GM18909 (cell line): ENCODE measurements at regions not wholly inside any gene's neighbourhood (a gene's known extent, or its start where the extent isn't known, plus 50 kb on each side); places are given as distances from the start of the nearest gene placed in this dataset.
"Not testable (repeated sequence)": the region's sequence is repeated elsewhere in the genome, so short reads cannot be mapped to it uniquely, and the experiment has no call there.

Experiments
- ATAC-seq: cut with Tn5 transposase; IDR thresholded peaks from one replicate; pipeline ENCODE4 v1.9.1; 2021; ENCODE audit warnings: mild to moderate bottlenecking; ENCODE audit not compliant: unreplicated experiment, poor library complexity

DNA sequence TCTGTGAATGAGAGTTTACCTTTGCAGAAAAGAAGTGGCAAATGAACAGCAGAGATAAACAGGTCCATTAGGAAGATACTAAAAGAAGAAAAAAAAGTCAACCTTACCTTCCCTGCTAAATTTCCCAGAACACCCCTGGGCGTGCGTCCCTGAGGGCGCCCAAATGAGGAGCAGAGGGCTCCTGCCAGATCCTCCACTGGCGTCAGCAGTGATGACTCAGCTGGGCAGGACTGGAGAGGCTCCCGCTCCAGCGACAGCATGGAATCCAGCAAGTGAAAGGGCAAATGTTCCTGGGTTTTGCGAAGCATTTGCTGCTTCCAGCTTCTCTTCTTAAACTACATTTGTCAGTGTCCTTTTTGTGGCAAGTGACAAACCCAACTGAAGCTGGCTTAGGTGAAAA, 314.4 kb downstream of the ADGRD1 start:
- not testable (repeated sequence) for ATAC-seq

DNA sequence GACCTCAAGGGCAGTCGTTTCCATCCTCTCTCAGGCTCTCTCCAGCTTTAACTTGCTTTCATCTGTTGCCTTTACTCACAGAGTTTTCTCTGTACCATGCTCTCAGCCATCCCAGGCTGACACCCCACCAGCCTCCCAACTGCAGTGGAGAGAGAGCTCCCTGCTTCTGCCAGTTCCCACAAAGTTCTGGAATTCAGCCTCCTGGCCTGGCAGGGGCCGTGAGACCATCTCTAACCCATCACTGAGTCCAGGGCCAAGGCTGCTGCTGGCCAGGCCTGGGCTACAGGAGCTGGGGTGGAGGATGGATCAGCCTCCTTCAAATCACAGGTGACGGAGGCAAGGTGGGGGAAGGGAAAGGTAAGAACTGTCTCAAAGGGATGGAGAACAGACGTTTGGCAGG, 314.9 kb downstream of the ADGRD1 start:
- not testable (repeated sequence) for ATAC-seq

GRCh38 chr12:131269551-131269950, 315.8 kb downstream of the ADGRD1 start:
- ATAC-seq: no peak

DNA sequence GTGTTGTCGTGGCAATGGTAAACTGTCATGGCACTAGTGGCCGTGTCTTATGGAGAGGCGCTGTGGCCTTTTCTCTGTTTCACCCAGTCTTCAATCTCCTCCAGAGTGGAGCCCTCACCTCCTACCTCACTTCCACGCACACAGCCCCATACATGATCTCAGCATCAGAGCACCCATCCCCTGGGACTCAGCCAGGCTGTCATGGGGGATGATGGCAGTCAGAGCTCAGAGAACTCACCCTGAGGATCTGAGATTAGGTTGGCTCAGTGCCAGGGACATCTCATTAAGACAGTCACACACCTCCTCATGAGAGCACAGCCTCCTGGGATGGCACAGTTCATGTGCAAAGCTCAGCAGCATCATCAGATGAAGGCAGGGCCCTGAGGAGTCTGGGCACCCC, 316.3 kb downstream of the ADGRD1 start:
- not testable (repeated sequence) for ATAC-seq

- ATAC-seq: no peak
These were observed 318.0 kb downstream of the ADGRD1 start for GRCh38 chr12:131271724-131272123.

- ATAC-seq: not testable (repeated sequence)
These were observed 318.6 kb downstream of the ADGRD1 start for GRCh38 chr12:131272283-131272814.

DNA sequence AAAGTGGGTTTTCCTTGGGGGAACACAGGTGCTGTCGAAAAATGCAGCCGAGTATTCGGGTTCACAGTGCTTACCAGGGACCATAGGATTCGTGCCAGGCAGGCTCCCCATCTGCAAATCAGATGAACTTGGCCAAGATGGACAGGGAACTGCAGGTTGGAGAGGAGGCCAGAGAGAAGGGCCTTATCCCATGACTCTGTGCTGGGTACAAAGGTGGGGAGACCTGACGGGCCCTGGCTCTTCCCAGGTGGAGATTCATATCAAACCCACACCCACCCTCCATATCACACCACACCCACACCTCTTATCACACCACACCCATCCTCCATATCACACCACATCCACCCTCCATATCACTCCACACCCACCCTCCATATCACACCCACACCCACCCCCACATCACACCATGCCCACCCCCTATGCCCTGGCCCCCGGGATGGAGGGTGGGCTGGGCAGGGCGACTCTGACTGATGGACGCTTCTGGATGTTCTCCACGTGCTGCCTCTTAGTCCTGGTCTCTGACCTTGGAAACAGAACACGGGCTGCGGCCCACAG, 319.7 kb downstream of the ADGRD1 start:
- no peak for ATAC-seq

- ATAC-seq: no peak
These were observed 320.4 kb downstream of the ADGRD1 start for GRCh38 chr12:131274061-131274460.

- ATAC-seq: no peak
These were observed 321.2 kb downstream of the ADGRD1 start for GRCh38 chr12:131274906-131275305.

- ATAC-seq: no peak
These were observed 322.1 kb downstream of the ADGRD1 start for GRCh38 chr12:131275824-131276223.

DNA sequence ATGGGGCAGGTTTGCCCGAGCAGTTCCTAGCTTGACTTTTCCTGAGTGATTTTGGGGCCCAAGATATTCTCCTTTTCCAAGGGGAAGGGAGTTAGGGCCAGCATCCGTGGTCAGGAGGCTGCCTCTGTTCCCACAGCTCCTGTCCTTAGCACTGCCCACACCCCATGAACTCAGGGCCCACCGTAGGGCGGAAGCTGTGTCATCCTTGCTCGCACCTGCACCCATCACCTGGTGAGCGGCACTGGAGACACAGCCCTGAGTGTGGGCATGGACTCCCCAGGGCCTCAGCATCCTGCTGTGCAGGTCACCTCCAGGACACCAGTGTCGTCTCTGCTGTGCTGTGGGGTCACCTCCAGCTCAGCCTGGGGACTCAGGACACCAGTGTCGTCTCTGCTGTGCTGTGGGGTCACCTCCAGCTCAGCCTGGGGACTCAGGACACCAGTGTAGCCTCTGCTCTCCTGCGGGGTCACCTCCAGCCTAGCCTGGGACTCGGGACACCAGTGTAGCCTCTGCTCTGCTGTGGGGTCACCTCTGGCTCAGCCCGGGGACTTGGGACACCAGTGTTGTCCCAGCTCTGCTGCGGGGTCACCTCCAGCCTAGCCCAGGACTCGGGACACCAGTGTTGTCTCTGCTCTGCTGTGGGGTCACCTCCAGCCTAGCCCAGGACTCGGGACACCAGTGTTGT, 322.9 kb downstream of the ADGRD1 start:
- no peak for ATAC-seq

- ATAC-seq: not testable (repeated sequence)
These were observed 323.7 kb downstream of the ADGRD1 start for GRCh38 chr12:131277186-131278091.

DNA sequence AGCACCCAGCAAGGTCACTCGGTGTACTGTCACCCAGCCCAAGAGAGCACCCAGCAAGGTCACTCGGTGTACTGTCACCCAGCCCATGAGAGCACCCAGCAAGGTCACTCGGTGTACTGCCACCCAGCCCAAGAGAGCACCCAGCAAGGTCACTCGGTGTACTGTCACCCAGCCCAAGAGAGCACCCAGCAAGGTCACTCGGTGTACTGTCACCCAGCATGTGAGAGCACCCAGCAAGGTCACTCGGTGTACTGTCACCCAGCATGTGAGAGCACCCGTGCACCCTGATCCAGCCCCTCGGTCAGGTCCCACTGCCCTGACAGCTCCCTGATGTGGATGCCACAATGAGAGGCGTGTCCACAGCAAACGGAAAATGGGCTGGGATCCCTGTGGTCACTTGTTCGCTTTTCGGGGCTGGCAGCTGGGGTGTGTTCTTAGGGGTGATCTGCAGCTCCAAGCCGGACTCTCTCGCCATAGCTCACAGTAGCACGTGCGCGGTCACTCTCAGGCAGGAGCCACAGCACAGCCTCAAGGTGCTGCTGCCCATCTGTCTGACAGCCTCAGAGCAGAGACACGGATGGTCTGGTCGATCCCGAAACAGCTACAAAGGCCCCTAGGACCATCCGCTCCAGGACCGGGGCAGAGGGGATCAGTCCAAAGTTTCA, 324.9 kb downstream of the ADGRD1 start:
- ATAC-seq: not testable (repeated sequence)

DNA sequence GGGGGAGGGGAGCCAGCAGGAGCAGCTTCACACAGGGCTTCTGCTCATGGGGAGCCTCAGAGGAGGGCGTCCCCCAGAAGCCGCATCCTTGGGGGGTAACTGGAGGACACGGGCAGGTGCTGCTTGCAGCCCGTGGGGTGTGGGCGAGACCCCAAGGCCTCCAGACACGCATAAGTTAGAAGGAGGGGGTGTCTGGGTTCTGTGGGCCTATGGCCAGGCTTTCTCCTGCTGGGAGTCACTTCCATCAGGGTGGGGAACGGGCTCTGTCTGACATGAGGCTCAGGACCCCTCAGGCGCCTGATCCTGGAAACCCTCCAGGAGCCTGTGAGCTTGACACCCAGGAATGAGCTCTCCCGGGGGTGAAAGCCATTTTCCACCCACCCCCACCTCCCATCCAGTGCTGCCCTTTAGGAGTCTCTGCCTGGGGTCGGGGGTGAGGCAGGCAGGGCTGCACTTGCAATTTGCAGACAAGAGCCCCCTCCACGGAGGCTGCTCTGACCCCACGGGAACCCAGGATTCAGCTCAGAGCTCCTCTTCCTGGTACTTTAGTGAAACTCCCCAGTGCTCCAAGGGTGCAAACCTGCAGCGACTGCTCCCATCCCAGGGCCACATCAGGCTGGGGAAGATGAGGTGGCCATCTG, 325.7 kb downstream of the ADGRD1 start:
- no peak for ATAC-seq

DNA sequence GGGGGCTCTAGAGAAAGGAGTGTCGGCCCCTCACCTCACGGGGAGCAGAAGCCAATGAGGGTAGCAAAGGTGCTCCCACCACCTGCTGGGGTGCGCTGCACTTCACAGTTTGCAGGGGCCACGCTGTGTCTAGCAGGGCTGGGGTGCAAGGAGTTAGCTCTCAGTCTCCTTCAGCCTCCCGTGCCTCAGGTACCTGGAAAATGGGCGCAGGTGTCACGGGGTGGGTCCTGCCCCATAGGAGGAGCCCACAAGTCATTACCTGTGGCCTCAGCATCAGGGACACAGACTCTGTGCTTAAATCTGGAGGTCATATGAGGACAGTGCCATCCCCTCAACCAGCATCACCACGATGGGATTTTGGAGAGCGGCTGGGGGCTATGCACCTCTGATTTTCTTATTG, 326.7 kb downstream of the ADGRD1 start:
- ATAC-seq: no peak

- ATAC-seq: no peak
These were observed 327.3 kb downstream of the ADGRD1 start for GRCh38 chr12:131281016-131281415.

DNA sequence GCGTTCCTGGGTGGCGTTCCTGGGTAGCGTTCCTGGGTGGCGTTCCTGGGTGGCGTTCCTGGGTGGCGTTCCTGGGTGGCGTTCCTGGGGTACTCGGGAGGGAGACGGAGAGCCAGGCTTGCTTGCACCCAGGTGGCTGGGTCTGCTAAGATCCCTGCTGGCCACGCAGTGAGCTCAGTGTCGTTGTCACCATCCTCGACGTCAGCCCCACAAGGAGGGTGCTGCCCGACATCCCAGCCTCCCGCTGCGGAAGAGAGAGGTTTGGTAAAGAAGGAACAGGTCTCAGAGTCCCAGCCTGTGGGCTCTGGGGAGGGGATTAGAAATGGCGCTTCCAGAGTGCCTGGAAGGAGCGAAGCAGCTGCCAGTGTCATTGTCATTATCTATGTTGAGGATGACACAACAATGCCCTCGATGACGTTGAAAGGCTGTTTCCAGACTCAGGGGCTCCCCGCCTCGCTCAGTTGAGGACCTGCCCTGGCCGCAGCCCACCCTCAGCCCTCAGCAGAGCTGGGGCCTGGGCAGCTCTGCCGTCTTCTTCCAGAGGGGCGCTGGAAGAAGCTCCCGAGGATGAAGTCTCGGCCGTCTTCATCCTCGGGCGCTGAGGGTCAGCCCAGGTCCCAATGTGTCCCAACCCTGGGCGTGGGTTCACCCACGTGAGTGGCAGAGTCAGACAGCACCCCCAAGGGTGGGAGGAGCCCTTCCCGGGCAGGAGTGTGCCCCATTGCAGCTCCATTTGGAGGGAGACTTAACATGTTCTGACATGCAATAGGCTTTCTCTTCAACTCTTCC, 328.8 kb downstream of the ADGRD1 start:
- no peak for ATAC-seq

- ATAC-seq: no peak
These were observed 329.6 kb downstream of the ADGRD1 start for GRCh38 chr12:131283191-131283861.
